ENCODE measurements at regions not wholly inside any gene's neighbourhood (a gene's known extent, or its start where the extent isn't known, plus 50 kb on each side); places are given as distances from the start of the nearest gene placed in this dataset.
"Not testable (repeated sequence)": the region's sequence is repeated elsewhere in the genome, so short reads cannot be mapped to it uniquely, and the experiment has no call there.

GRCh38 chr9:39674437-39675210, 319.2 kb downstream of the SPATA31A1 start:
- DNase-seq, result not testable (repeated sequence)

GRCh38 chr9:39675211-39675553, 319.7 kb downstream of the SPATA31A1 start:
- DNase-seq, result not testable (repeated sequence)

- not testable (repeated sequence) for DNase-seq
These were observed 323.2 kb downstream of the SPATA31A1 start for GRCh38 chr9:39678534-39679263.

GRCh38 chr9:39680694-39681401, 325.4 kb downstream of the SPATA31A1 start:
- not testable (repeated sequence) for DNase-seq

DNA sequence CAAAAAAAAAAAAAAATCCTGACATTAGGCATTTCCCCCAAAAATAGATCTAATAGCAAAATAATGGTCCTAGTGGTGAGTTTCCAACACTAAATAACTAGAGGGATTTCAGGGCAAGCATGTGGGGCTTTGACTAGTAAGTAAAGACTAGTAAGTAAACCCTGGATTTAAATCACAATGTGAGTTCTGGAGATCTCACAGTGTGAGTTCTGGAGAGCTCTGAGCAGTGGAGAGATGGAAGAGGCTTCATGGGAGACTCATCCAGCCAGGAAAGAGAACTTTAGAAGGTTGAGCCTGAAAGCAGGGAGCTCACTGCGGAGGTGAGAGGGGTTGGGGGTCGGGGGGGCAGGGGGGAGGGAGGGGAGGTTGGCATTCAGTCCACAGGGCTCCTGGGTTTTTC, 373.4 kb downstream of the SPATA31A1 start:
- not testable (repeated sequence) for DNase-seq

DNA sequence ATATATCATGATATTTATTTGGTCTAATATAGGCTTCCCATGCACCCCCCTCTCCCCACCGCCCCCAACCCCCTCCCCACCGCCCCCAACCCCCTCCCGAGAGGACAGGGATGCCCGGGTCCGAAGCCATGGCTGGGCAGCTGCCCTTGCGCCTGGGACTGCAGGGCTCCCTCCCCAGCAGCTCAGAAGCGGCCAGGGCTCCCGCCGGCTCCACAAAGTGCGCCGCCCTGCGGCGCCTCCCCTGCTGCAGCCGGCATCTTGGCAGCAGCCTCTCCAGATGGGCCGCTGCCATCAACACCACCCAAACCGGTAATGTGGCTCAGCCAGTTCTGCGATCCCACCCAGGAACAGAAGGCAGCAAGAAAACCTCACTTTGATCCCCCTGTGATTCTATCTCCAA, 389.4 kb downstream of the SPATA31A1 start:
- DNase-seq, result not testable (repeated sequence)

GRCh38 chr9:39775570-39775969, 420.1 kb downstream of the SPATA31A1 start:
- DNase-seq, result not testable (repeated sequence)

DNA sequence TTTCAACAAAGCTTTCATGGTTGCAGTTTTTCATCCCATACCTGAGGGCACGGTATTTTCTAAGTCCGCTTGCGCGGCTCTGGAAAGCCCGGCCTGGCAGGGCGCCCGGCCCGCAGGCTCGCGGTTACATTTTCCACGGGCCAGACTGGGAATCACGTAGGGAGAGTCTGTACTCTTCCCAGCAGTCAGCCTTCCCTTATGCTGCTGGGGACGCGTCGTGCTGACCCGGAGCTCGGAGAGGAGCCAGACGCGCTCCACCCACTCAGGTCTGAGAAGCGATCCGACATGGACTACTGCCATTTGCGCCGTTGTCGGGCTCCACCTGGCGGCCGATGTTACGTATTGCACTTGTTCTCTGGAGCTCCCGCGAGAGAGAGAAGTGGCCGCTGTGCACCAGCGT, 435.9 kb downstream of the SPATA31A1 start:
- DNase-seq, result not testable (repeated sequence)

DNA sequence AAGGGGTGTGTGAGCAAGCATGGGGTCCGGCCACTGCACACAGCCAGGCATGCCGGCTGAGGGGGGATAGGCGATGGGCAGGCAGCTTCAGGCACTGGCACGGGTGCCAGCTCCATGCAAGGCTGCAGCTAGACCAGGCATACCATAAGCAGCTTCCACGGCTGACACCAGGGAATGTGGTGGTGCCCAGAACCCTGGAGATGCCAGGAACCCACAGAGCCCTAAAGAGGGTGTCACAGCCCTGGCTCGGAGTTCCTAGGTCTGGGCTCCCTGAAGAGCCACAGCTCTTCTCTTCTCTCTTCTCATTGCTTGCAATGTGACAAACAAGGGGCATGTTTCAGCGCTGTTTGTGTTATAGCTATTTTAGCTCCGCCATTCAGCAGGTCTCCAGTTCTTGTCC, 442.5 kb downstream of the SPATA31A1 start:
- not testable (repeated sequence) for DNase-seq

DNA sequence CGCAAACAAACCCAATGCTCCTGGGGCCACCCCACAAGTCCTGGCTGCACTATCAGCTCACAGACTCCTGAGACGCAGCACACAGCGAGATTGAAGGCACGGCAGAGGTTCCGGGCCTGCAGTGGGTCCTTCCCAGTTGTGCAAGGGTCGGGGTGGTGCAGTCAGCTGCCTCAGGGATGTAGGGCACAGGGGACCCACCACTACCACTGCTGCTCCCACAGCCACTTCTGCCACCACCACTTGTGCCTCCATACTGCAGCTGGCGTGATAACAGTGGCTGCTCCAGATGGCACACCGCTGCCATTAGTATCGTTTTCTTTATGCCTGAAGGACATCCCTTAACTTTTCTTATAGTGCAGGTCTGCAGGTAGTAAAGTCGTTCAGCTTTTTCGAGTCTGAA, 443.8 kb downstream of the SPATA31A1 start:
- not testable (repeated sequence) for DNase-seq

DNA sequence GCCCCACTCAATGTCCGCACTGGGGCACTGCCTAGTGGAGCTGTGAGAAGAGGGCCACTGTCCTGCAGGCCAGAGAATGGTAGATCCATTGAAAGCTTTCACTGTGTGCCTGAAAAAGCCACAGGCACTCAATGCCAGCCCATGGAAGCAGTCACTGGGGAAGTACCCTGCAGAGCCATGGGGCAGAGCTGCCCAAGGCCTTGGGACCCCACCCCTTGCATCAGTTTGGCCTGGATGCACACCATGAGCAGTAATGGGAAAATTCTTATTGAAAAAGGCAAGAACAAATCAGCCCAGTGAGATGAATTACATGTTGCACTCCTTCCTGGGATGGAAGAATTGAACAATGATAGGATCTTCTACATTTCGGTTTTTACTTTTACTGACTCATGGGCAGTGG, 447.1 kb downstream of the SPATA31A1 start:
- DNase-seq, result not testable (repeated sequence)

DNA sequence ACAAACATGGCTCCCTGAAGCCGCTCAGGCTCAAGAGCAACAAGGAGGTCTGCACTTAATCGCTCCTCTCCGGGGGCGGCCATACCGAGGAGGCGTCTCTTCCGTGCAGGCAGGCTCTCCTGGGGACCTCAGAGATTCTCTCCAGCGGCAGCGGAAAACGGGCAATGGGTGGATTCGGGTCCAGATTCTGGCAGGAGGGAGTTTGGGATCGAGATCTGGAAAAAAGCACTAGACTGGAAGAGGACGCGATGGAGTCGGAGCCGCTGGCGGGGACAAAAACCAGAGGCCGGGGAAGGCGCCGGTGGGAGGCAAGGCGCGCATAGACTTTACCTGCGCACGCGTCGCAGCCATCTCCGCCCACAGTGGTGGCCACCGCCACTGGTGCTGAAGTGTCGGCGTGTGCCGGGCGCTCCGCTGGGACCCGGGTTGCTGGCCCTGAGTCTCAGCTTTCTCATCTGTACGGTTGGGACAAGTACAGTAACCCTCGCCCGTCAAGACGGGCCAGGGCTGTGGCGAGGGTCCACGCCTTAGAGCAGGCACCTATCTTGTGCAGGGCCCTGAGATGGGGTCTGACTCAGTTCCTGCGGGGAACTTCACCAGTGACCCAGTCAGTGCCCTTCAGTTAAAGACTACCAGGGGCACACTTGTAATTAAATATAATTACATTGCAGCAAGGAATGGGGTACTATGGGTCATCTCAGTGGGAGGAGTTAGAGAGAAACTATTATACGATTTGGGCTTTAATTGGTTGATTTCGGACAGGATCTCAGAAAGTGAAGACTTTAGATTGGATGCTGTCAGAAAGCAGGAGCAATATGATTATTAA, 454.1 kb downstream of the SPATA31A1 start:
- peak; percentile 87 for DNase-seq

GRCh38 chr9:39810401-39810800, 454.9 kb downstream of the SPATA31A1 start:
- not testable (repeated sequence) for DNase-seq

DNA sequence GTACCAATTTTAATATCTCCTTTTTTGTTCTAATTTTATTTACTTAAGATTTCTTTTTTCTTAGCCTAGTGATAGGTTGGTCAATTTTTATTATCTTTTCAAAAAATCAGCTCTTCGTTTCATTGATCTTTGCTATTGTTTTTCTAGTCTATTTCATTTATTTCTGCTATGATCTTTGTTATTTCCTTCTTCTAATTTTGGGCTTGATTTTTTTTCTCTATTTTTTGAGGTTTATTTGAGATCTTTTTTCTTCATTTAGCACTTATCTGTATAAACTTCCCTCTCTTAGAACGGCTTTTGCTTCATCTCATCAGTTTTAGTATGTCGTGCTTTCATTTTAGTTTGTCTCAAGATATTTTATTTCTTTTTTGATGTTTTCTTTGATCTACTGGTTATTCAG, 456.1 kb downstream of the SPATA31A1 start:
- DNase-seq, result not testable (repeated sequence)

DNA sequence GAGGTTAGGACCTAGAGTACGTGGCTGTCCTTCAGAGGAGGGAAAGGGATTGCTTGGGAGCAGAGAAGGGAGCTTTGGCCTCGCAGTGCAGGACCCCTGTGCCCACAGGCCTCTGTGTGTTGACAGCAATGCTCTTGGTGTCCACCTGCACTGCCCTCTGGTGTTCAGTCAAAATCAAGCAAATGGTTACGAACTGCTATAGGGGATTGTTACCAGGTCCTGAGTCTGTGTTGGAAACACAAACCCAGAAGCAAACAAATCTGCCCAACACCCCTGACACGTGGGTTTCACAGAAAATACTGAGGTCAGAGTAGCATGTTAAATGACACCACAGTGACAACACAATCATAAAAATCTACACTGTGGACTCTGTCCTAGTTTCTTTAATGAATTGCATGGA, 473.0 kb downstream of the SPATA31A1 start:
- not testable (repeated sequence) for DNase-seq
